ENCODE measurements at regions not wholly inside any gene's neighbourhood (a gene's known extent, or its start where the extent isn't known, plus 50 kb on each side); places are given as distances from the start of the nearest gene placed in this dataset.

GRCh38 chr5:136886608-136887007, 521.3 kb upstream of the TRPC7 start:
- TF ChIP-seq CTCF (IDR thresholded peaks at IDR 0.05) = no peak
- no peak for TF ChIP-seq POLR2A (IDR thresholded peaks at IDR 0.05)
